ENCODE measurements at regions not wholly inside any gene's neighbourhood (a gene's known extent, or its start where the extent isn't known, plus 50 kb on each side); places are given as distances from the start of the nearest gene placed in this dataset.

DNA sequence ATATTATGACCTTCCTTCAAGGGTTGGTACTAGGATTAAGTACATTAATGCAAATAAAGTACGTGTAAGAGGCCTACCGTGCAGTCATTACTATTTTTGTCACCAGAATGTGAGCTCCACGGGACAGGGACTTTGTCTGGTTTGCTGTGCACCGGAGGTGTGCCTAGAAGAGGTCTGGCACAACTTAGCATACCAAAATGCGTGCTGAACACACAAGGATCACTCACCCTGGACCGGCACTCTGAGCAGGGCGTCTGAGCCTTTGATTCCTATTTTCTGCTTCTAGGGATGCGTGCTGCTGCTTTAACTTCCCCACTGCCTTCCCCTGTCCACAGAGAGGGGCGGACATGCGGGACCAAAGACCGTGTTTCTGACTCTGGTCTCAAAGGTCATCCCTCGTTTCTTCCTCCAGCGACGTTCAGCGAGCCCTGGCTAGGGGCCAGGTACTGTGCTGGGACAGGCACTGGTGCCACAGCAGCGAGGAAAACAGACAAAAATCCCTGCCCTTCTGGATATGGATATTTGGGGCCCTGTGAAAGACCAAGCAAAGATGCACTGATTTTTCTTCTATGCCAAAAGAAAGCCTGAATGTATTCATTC is 222.7 kb downstream of the BMP7 start:
- intact Hi-C loops (cut with DNase I), result no loop called here
- WGBS, 3 donors, result 52 to 55% (median 54%) methylated on average over 16 of the region's 16 CpGs
- Histone ChIP-seq H3K27me3 (no peaks in the 10 kb centered on the region), H3K4me1 (ENCODE audit: insufficient read depth) (no peaks in the 10 kb centered on the region), H3K36me3 (no peaks in the 10 kb centered on the region), H3K4me3 (no peak overlapping the region), H3K27ac (no peak overlapping the region), H3K9me3 (no peaks in the 10 kb centered on the region)
- TF ChIP-seq POLR2A (IDR thresholded peaks at IDR 0.05), result no peak
- TF ChIP-seq, protein P1, sequence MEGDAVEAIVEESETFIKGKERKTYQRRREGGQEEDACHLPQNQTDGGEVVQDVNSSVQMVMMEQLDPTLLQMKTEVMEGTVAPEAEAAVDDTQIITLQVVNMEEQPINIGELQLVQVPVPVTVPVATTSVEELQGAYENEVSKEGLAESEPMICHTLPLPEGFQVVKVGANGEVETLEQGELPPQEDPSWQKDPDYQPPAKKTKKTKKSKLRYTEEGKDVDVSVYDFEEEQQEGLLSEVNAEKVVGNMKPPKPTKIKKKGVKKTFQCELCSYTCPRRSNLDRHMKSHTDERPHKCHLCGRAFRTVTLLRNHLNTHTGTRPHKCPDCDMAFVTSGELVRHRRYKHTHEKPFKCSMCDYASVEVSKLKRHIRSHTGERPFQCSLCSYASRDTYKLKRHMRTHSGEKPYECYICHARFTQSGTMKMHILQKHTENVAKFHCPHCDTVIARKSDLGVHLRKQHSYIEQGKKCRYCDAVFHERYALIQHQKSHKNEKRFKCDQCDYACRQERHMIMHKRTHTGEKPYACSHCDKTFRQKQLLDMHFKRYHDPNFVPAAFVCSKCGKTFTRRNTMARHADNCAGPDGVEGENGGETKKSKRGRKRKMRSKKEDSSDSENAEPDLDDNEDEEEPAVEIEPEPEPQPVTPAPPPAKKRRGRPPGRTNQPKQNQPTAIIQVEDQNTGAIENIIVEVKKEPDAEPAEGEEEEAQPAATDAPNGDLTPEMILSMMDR (IDR thresholded peaks at IDR 0.05), result no peak
- no peak for TF ChIP-seq EP300 (IDR thresholded peaks at IDR 0.05)
- DNase-seq, result no peak

DNA sequence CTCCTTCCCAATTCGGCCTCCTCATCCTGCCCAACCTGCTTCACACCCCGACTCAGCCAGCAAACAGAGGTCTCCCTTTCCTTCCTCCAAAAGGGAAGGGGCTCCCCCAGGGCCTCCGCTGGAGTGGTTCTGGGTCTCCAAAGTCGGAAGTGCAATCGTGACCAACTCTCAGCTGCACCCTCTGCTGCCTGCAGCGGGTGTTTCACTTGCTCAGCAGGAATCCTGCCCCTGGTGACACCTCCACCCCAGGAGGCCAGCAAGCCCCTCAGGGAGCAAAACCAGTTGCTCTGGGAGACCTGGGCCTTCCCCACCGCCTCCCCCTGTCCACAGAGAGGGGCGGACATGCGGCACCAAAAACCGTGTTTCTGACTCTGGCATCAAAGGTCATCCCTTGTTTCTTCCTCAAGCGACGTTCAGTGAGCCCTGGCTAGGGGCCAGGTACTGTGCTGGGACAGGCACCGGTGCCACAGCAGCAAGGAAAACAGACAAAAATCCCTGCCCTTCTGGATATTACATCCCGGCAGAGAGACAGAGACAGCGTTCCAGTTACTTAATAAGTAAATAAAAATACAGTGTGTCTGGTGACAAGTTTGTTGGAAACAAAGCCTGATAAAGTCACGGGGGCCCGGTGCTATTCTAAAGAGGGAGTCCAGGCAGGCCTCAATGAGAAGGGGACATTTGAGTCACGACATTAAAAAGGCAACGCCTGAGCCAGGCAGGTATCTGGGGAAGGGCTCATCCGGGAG is 219.0 kb downstream of the BMP7 start:
- H3K4me3 ChIP-seq, result no peak overlapping the region
- DNase-seq, result no peak
- WGBS, 3 donors, result 42 to 56% (median 43%) methylated on average over 20 of the region's 20 CpGs
- no peaks in the 10 kb centered on the region for H3K36me3 ChIP-seq
- no peaks in the 10 kb centered on the region for H3K9me3 ChIP-seq
- no peaks in the 10 kb centered on the region for H3K27me3 ChIP-seq
- H3K27ac ChIP-seq, result no peak overlapping the region
- no peaks in the 10 kb centered on the region for H3K4me1 ChIP-seq (ENCODE audit: insufficient read depth)
- TF ChIP-seq, protein P1 (IDR thresholded peaks at IDR 0.05), result no peak
- no peak for TF ChIP-seq POLR2A (IDR thresholded peaks at IDR 0.05)
- TF ChIP-seq EP300 (IDR thresholded peaks at IDR 0.05), result no peak
- intact Hi-C loops (cut with DNase I), result no loop called here

DNA sequence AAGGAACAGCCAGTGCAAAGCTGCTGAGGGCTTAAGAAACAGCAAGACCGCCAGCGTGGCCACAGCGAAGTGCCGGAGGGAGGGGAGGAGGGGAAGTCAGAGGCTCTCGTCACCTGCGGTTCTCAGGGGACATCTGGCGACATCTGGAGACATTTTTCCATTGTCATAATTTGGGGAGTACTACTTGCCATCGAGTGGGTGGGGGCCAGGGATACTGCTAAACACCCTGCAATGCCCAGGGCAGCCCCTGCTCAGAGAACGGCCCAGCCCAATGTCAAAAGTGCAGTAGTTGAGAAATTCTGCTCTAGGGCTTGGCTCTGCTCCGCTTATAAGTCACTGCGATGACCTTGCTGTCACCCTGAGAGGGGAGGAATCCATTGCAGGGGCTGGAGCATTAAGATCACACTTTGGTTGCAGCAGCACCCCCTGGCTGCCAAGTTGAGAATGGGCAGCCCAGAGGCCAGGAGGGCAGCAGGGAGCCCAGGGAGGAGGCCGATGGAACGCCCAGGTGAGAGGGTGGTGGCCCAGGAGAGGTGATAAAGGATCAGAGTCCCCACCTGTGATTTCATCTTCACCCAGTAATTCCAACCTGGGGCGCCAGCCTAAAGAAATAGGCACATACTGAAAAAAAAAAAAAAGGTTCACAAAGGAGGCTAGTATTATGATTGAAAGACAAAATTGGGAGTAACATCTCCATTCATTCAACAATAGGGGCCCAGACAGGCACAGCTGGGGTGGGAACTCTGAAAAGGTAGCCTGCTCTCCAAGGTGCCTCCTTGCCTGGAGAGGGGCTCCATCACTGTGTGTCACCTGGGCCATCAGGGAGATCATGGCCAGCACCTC is 218.2 kb downstream of the BMP7 start:
- H3K27ac ChIP-seq, result no peak overlapping the region
- no peaks in the 10 kb centered on the region for H3K9me3 ChIP-seq
- DNase-seq, result no peak
- no peaks in the 10 kb centered on the region for H3K36me3 ChIP-seq
- H3K4me3 ChIP-seq, result no peak overlapping the region
- WGBS, 3 donors, result 39 to 55% (median 49%) methylated on average over 14 of the region's 14 CpGs
- no peaks in the 10 kb centered on the region for H3K27me3 ChIP-seq
- TF ChIP-seq, protein P1 (IDR thresholded peaks at IDR 0.05), result no peak
- TF ChIP-seq POLR2A (IDR thresholded peaks at IDR 0.05), result no peak
- TF ChIP-seq EP300 (IDR thresholded peaks at IDR 0.05), result no peak
- intact Hi-C loops (cut with DNase I), result no loop called here
- H3K4me1 ChIP-seq (ENCODE audit: insufficient read depth), result no peaks in the 10 kb centered on the region

DNA sequence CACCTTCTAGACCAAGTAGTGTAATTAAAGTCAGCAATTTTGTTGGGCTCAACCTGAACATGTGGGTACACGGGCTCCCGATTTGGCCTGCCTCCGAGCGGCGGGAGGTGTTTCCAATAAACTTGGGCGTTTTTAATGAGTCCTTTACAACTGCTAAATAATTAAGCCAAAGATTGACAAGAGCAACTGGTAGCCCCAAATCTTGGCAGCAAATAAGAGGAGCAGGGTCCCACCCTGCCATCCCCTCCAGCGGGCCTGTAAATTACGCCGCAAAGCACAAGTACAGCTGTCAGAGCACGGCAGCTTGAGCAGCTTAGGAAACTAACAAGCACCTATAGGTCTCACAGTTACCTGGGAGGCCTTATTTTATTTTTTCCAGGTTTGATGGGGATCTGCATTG is 217.1 kb downstream of the BMP7 start:
- WGBS, 3 donors, result 49 to 59% (median 52%) methylated on average over 10 of the region's 10 CpGs
- no peak for DNase-seq
- TF ChIP-seq EP300 (IDR thresholded peaks at IDR 0.05) (no peak), POLR2A (IDR thresholded peaks at IDR 0.05) (no peak)
- TF ChIP-seq, protein P1 (IDR thresholded peaks at IDR 0.05), result no peak
- H3K4me1 ChIP-seq (ENCODE audit: insufficient read depth), result no peaks in the 10 kb centered on the region
- no peaks in the 10 kb centered on the region for H3K27me3 ChIP-seq
- H3K4me3 ChIP-seq, result no peak overlapping the region
- intact Hi-C loops (cut with DNase I), result no loop called here
- no peak overlapping the region for H3K27ac ChIP-seq
- H3K36me3 ChIP-seq, result no peaks in the 10 kb centered on the region
- H3K9me3 ChIP-seq, result no peaks in the 10 kb centered on the region
